GM21528 (cell line): ENCODE measurements at regions not wholly inside any gene's neighbourhood (a gene's known extent, or its start where the extent isn't known, plus 50 kb on each side); places are given as distances from the start of the nearest gene placed in this dataset.

Source experiments
- ATAC-seq: cut with Tn5 transposase; IDR thresholded peaks from one replicate; pipeline ENCODE4 v1.9.1; 2021; ENCODE audit warnings: mild to moderate bottlenecking, moderate library complexity; ENCODE audit not compliant: unreplicated experiment, low FRiP score

DNA sequence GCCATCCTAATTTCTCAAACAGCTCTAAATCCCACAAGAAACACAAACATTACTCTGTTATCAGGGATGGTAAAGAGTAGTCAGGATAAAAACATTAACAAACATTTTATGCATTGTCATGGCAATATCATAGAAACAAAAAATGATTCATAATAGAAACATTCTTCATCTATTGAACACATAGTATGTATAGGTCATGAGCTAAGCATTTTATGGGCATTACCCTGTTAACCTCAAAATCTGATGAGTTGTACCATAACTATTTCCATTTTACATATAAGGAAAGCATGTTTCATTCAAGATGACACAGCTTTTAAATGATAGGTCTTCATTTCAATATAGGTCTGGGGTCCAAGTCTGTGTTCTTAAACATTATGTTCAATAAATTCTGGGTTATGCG, 344.9 kb downstream of the RND3 start:
- no peak for ATAC-seq

GRCh38 chr2:150141226-150142001, 346.1 kb downstream of the RND3 start:
- no peak for ATAC-seq

DNA sequence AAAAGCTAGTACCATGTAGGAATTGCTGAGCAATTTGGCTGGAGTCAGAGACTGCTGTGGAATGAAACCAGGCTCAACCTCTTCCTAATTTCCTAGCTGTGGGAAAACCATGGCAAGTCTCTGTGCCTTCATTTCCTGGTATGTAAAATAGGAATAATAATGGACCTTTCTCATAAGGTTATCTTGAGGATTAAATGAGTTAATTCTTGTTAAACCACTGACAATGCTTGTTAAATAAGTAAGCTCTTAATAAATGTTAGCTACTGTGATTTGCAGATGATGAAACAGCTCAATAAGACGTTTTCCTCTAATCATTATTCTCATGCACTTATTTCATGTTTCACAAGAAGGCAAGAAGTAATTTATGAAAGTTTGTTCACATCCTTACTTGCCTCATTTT, 346.7 kb downstream of the RND3 start:
- ATAC-seq: no peak

DNA sequence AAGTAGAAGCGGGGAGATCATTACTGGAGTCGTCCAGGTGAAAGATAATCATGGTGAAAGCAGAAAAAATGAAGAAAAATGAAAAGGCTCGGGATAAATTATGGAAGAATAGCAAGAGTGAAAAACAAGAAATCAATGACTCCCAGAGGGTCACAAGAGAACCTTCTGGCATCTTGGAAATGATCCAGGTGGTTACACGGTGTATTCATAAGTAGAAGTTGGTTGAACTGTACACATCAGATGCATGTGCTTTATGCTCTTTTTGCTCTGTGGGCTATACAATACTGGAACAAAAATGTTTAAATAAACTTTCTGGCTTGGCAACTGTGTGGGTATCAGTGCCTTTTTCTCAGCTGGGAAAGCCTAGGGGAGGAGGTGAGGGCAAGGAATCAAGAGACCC, 348.9 kb downstream of the RND3 start:
- ATAC-seq: no peak

- no peak for ATAC-seq
Measured at GRCh38 chr2:150137338-150138069, 350.0 kb downstream of the RND3 start.

DNA sequence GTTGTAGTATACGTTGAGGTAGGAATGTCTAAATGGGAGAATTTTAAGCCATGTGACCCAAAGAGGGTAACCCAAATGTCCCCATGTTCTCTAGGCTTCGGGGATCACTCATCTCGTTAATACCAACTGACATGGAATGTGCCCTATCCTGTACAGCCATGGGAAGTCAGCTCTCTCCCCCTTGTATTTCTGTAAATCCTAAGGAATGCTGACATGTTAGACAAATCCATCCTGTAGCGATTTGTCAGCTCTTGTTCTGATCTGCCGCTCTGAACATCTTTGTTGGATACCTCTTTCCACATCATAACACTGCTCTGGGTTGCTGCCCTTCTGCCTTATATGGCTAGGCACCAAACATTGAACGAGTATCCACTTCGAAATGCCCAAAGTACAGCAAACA, 350.6 kb downstream of the RND3 start:
- no peak for ATAC-seq

GRCh38 chr2:150136401-150136800, 351.1 kb downstream of the RND3 start:
- no peak for ATAC-seq

DNA sequence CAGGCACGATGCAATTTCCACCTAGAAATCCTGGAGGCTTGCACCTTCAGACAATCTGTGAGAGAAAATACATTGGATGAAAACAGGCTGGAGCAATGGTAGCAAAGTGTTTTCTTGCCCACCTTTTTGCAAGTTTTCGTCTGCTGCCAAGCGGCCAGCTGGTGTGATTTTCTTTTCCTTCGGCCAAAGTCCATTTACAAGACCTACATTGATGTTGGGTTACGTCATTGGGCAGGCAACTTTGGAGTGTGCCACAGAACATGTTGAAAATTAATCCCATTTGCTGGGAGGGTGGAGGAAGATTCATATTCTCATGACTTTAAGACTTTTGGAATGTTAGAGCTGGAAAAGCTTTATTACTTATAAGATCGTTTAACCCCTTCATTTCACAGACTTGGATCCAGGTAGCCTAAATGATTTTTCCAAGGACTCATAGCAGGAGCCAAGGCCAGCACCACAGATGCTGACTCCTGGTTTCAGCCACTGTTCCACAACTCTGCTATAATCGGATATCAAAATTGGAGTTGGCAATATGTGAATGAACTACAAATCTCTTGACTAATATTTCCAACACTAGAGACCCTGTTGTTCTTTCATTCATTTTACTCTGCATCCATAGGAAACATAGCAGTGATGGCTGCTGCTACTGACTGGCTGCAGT, 352.1 kb downstream of the RND3 start:
- no peak for ATAC-seq

- no peak for ATAC-seq
Measured at GRCh38 chr2:150134223-150134857, 353.1 kb downstream of the RND3 start.

DNA sequence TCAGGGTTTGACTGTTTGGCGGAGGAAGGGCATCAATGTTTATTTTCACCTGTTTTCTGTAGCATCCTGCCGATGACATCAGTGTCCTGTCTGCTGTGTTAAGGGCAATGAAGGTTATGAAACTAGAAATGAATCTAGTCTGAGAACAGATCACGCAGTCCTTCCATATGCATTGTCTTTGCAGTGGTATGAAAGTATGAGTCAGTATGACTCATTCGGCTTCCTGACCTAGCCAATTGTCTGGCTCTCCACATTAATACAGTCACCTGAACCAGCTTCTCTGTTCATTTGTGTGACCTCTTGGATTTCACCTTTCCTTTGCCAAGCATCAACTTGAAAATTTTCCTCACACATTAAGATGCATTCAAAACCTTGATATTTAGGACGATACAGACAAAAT, 353.8 kb downstream of the RND3 start:
- peak; percentile 67 for ATAC-seq

DNA sequence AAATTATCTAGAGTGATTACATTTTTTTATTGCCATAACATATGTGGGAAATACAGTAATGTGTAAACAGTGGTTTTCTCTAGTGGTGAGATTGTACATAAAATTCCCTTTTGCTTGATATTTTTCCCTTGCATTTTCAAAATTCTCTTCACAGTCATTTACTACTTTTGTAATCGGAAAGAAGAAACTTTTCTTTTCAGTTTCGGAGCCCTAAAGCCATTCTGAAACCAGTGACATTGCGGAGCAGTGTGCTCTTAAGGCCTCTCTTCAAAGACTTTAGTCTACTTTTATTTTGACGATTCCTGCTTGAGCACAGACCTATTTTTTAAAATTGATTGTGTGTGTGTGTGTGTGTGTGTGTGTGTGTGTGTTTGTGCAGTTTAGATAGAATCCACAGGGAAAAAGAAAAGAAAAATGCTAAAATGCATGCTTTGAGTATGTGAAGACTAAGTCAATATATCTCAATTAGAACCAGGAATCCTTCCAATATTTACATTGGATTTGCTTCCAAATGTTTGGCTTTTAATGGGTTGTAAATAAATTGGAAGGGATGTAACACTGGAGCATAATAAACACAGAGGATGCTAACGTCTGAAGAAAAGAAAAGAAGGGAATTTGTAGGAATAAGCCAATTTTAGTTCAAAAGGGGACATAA, 357.4 kb downstream of the RND3 start:
- ATAC-seq: no peak

DNA sequence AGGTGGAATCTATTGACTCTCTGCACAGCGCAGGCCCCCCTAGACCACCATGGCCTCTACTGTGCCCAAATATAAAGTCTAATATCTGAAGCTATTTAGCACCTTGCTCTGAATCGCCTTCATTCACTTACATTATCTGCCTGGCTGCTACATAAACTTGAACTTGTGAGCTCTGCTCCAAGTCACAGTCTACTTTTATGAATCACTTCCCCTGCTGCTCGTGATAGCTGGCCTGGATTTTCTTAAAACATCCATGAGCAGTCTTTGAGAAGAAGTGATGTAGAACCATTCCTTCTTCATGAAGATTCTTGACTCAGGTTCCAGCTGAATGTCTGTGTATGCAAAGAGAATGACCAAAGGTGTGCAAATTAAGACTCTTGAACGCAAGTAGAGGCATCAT, 359.5 kb downstream of the RND3 start:
- ATAC-seq: no peak

GRCh38 chr2:150127346-150127990, 360.0 kb downstream of the RND3 start:
- ATAC-seq: no peak

- ATAC-seq: no peak
Measured at GRCh38 chr2:150126839-150127238, 360.6 kb downstream of the RND3 start.

DNA sequence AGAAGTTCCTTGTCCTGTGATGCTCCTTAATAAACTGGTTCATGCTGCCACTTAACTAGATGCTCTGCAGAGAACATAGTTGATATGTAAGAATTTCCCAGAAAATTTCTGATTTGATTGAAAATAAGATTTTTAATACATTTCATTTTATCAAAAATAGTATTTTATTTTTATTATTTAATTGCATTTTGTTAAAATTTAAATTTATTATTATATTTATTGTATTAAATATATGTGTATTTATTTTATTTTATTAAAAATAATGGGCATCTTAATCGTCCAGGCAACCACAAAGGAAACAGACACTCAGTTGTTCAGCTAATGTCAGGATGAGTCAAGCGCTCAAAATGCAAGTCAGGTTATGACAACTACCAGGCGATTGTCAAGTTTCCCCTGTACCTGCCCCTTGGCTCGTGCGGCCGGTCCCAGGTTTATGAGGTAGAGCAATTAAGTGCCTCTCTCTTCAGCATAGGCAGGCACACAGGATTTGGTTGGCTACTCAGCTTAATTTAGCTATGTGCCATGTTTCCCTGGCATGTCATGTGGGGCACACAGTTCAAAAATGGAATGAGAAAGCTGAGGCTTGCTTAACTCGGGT, 361.2 kb downstream of the RND3 start:
- no peak for ATAC-seq

- ATAC-seq: no peak
Measured at GRCh38 chr2:150125708-150126107, 361.8 kb downstream of the RND3 start.

DNA sequence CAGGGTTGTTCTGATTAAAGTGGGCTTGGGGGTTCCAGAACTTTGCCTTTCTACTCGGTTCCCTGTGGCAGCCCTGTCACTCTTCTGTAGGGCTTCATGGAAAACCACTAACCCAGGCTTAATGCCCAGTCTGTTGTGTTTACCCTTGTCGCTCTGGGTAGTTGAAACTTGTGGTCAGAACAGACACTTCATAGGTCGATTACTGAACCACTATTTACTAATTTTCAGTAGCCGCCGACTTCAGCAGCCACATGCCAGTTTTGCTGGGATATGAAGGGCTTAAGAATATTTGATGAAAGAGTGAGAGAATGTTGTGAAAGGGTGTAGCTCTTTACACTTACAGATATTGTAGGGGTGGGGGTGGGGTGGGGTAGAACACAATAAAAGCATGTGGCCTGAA, 362.3 kb downstream of the RND3 start:
- no peak for ATAC-seq

- no peak for ATAC-seq
Measured at GRCh38 chr2:150124739-150125138, 362.7 kb downstream of the RND3 start.

DNA sequence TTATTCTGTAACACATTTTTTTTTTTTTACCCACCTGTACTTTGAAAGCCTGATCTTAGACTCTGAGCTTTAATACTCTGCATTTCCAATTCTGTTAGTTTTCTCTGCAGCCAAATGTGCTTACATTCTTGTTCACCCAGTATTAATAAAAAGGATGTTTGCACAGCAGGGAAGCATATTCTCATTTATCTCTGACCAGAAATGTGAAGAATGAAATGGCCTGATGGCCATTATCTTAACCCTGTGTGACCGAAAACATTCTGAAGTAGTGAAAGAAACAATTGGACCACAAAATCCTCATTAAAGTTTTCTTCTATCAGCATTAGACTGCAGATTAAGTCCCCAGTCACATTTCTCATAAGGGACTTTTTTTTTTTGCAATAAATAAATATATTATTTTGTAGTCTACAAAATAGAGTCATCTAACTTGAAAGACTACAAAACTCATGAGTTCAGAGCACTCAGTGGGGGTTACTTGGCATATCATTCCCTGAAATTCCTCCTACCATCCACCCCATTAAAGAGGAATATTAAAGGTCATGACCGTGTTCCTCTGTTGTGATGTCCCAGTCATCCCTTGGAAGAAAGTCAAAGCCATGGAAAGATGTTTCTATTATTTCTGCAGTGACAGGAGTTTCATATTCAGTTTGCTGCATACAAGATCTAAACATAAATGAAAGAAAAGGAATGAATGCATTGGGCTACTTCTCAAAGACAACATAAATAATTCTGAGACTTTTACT, 364.4 kb downstream of the RND3 start:
- ATAC-seq: no peak
